ENCODE measurements at regions not wholly inside any gene's neighbourhood (a gene's known extent, or its start where the extent isn't known, plus 50 kb on each side); places are given as distances from the start of the nearest gene placed in this dataset.

GRCh38 chr10:106442223-106442622 lies 722.3 kb downstream of the SORCS1 start:
- Histone ChIP-seq H3K18ac (ENCODE audit: low read depth, low read length) (no peak overlapping the region), H3K4me2 (ENCODE audit: low read depth, low read length) (no peak overlapping the region), H2AFZ (replicated peaks; ENCODE audit: low read length, poor library complexity) (no peak overlapping the region), H3K4me1 (ENCODE audit: control insufficient read depth, insufficient read depth, low read length) (no peaks in the 10 kb centered on the region), H3K36me3 (ENCODE audit: control insufficient read depth, insufficient read depth, low read length) (no peaks in the 10 kb centered on the region), H3K27ac (ENCODE audit: insufficient read depth, low read length) (no peak overlapping the region), H2BK20ac (ENCODE audit: low read depth, low read length) (no peak overlapping the region), H2BK15ac (ENCODE audit: low read depth, low read length) (no peak overlapping the region), H4K91ac (ENCODE audit: insufficient read depth, low read depth, low read length) (no peak overlapping the region), H2AK5ac (ENCODE audit: low read depth, low read length) (no peak overlapping the region), H3K9ac (ENCODE audit: low read depth, low read length) (no peak overlapping the region), H3K9me1 (ENCODE audit: insufficient read depth, low read length) (no peaks in the 10 kb centered on the region), H3K4me3 (ENCODE audit: insufficient read depth, low read depth, low read length) (no peak overlapping the region), H4K20me1 (ENCODE audit: insufficient read depth, low read length) (no peaks in the 10 kb centered on the region), H3K27me3 (ENCODE audit: control insufficient read depth, insufficient read depth, low read length) (no peaks in the 10 kb centered on the region), H2BK5ac (ENCODE audit: low read depth, low read length, poor library complexity, severe bottlenecking) (no peak overlapping the region), H3K14ac (replicated peaks; ENCODE audit: low read depth, low read length) (no peak overlapping the region), H3K23ac (ENCODE audit: low read depth, low read length) (no peak overlapping the region), H3K4ac (ENCODE audit: low read depth, low read length) (no peak overlapping the region), H3K79me1 (ENCODE audit: low read depth in 1 of 2, low read length in 2 of 2) (no peaks in the 10 kb centered on the region), H3K56ac (ENCODE audit: extremely low read depth, insufficient read depth, low read length) (no peak overlapping the region), H2AK9ac (replicated peaks; ENCODE audit: low read depth, low read length, poor library complexity) (no peak overlapping the region), H3K9me3 (ENCODE audit: control insufficient read depth, insufficient read depth, low read length) (no peaks in the 10 kb centered on the region; the same call in 1 of the 2 replicates), H4K5ac (ENCODE audit: low read depth, low read length) (no peak overlapping the region), H4K8ac (ENCODE audit: low read depth in 2 of 2, low read length in 2 of 2) (no peak overlapping the region), H2BK120ac (ENCODE audit: low read depth, low read length) (no peak overlapping the region)
- in situ Hi-C loops (cut with MboI; ENCODE audit: low sequenced_read_pairs) = no loop called here
- ATAC-seq (ENCODE audit: low read depth) (no peak), DNase-seq (no peak)
- ChIA-PET CTCF (no interaction called here), POLR2A (ENCODE audit: unreplicated experiment) (no interaction called here)
- whole genome bisulfite sequencing, 2 experiments (ENCODE audit: extremely low coverage in 2 of 2, insufficient read length in 1 of 2) = no CpG with 5 or more reads among the region's 2 CpGs
- intact Hi-C loops (cut with micrococcal nuclease) = no loop called here
- TF ChIP-seq NFE2L2 (IDR thresholded peaks at IDR 0.05; ENCODE audit: low read depth, low read length) = no peak
- TF ChIP-seq, protein P1, sequence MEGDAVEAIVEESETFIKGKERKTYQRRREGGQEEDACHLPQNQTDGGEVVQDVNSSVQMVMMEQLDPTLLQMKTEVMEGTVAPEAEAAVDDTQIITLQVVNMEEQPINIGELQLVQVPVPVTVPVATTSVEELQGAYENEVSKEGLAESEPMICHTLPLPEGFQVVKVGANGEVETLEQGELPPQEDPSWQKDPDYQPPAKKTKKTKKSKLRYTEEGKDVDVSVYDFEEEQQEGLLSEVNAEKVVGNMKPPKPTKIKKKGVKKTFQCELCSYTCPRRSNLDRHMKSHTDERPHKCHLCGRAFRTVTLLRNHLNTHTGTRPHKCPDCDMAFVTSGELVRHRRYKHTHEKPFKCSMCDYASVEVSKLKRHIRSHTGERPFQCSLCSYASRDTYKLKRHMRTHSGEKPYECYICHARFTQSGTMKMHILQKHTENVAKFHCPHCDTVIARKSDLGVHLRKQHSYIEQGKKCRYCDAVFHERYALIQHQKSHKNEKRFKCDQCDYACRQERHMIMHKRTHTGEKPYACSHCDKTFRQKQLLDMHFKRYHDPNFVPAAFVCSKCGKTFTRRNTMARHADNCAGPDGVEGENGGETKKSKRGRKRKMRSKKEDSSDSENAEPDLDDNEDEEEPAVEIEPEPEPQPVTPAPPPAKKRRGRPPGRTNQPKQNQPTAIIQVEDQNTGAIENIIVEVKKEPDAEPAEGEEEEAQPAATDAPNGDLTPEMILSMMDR (conservative IDR thresholded peaks at IDR 0.05; ENCODE audit: low read depth, low read length) = no peak
- TF ChIP-seq CEBPB (IDR thresholded peaks at IDR 0.05; ENCODE audit: low read depth, low read length) = no peak
- no peak for TF ChIP-seq MAFK (IDR thresholded peaks at IDR 0.05; ENCODE audit: low read depth, low read length)
- no peak for TF ChIP-seq MXI1 (IDR thresholded peaks at IDR 0.05; ENCODE audit: borderline replicate concordance, low read depth, low read length)
- no peak for TF ChIP-seq POLR2A (IDR thresholded peaks at IDR 0.05; ENCODE audit: low read depth, low read length)
- TF ChIP-seq RCOR1 (IDR thresholded peaks at IDR 0.05; ENCODE audit: insufficient replicate concordance, low read length) = no peak
- TF ChIP-seq MAZ (IDR thresholded peaks at IDR 0.05; ENCODE audit: borderline replicate concordance, low read depth, low read length) = no peak
- no peak for TF ChIP-seq CHD1 (IDR thresholded peaks at IDR 0.05; ENCODE audit: low read depth, low read length)
- dilution Hi-C loops (cut with HindIII; ENCODE audit: low sequenced_read_pairs, unreplicated experiment) = no loop called here
- BruUV-seq (replicated peaks) = no TSS peak
